GM21825 (cell line): ENCODE measurements at regions not wholly inside any gene's neighbourhood (a gene's known extent, or its start where the extent isn't known, plus 50 kb on each side); places are given as distances from the start of the nearest gene placed in this dataset.
A peak's percentile ranks its signal among the peaks of the same experiment; 100 is the strongest.
"Not testable (repeated sequence)": the region's sequence is repeated elsewhere in the genome, so short reads cannot be mapped to it uniquely, and the experiment has no call there.

ENCODE experiments used
- ATAC-seq: cut with Tn5 transposase; IDR thresholded peaks from one replicate; pipeline ENCODE4 v1.9.1; 2021; ENCODE audit warnings: mild to moderate bottlenecking, moderate library complexity; ENCODE audit not compliant: unreplicated experiment

DNA sequence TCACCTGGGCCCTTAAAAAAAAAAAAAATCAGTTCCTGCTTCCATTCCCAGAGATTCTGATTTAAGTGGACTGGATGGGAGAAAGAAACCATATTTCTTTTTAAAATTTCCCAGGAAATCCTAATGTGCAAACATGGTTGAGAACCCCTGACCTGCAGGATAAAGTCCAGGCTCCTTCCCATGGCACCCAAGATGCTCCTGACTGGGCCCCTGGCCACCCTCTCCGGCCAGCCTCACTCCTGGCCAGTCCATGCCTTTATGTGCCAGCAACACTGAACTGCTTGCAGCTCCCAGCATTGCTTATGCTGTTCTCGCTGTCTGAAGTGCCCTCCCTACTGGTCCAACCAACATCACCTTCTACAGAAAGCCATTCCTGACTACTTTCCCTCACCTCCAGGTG is 93.9 kb downstream of the TEX35 start:
- no peak for ATAC-seq

DNA sequence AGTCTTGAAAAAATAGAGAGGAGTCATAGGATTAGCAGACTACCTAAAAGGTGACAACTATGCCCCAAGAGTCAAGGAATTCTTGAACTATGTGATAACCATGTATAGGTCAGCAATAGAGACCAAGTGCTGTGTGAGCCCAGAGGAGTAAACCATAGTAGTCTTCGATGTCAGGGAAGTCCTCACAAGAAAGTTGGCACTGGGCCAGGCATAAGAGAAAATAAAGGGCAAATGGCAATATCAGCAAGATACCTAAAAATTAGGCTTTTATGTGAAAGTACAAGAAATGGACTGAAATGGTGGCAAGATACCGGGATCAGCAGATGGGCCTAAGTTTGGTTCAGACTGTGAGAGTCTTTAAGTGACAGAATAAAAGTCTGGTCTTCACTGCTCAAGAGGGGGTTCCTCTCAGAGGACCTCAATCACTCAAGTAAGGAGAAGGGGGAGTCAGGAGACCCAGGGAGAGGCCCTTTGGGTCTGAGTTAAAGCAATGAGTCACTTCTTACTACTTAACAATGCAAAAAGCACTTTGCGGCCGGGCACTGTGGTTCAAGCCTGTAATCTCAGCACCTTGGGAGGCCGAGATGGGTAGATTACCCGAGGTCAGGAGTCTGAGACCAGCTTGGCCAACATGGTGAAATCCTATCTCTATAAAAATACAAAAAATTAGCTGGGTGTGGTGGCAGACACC is 95.0 kb downstream of the TEX35 start:
- ATAC-seq = peak; percentile 62

DNA sequence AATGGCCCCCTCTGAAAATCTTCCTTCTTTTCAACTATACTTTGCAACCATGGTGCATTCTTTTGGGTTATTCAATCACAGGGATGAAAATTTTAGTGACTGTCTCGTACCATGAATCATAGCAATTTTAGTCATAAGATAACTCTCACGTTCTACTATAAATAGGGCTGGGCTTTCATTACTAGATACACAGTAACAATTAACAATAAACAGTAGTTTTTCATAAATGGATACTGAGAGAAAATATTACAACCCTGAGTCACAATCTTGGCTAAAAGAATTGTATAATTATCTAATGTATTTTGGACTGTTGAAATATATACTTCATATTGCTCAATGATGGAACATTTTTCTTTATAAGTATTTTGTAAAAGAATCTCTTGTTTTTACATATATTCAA is 96.1 kb downstream of the TEX35 start:
- no peak for ATAC-seq

DNA sequence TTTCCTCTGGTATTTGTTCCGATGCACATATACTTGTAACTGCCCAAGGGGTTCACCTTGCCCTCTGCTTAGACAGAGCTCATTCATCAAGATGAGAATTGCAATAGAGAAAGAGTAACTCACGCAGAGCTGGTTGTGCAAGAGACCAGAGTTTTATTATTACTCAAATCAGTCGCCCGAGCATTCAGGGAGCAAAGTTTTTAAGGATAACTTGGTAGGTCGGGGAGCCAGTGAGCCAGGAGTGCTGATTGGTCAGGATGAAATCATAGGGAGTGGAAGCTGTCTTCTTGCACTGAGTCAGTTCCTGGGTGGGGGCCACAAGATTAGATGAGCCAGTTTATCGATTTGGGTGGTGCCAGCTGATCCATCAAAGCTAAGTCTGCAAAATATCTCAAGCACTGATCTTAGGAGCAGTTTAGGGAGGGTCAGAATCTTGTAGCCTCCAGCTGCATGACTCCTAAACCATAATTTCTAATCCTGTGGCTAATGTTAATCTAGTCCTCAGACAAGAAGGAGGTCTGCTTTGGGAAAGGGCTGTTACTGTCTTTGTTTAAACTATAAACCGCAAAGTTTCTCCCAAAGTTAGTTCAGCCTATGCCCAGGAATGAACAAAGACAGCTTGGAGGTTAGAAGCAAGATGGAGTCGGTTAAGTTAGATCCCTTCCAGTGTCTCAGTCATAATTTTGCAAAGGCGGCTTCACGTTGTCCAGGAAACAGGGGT is 97.9 kb downstream of the TEX35 start:
- not testable (repeated sequence) for ATAC-seq

DNA sequence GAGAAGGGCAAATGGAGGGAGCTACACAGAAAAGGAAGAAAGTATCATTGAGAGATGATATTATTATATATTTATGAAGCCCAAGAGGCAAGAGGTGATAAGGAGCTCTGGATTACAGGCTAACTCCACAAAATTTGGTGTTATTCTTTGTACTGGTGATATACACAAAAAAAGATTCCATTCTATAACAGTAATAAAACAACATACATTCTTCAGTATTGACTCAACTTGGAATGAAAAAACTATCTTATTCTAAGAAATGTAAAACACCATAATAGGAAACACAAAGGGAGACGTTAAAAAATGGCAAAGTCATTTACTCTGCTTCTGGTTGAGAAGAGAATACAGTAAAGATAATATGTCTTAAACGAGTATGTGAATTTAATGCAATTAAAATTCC is 99.4 kb downstream of the TEX35 start:
- no peak for ATAC-seq

DNA sequence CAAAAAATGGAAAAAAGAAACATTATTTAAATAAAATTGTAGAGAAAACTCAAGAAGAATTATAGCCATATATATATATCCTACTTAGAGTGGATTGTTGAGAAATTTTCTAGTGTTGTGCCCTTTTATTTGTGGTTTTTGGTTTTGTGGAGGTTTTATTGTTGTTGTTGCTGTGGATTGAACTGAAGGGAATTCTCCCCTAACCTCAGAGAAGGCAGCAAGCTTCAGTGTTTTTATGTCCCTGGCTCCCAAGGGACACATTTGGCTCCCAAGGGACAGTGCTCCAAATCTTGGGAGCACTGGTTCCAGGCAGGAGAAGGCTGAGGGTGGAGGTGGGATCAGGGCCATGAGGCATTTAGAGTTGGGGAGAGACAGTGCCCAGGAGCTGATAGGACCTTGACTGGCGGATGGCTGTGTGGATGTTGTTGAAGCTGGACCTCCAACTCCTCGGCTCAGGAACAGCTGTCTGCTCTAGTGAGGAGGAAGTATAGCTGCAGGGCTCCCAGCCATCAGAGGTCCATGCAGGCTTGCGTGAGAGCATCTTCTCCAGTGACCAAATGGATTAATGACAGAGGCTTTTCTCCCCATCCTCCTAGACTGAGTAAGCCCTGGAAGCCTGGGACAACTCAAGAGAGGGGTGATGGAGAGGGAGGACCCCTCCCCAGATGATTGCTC is 100.5 kb downstream of the TEX35 start:
- ATAC-seq = no peak

DNA sequence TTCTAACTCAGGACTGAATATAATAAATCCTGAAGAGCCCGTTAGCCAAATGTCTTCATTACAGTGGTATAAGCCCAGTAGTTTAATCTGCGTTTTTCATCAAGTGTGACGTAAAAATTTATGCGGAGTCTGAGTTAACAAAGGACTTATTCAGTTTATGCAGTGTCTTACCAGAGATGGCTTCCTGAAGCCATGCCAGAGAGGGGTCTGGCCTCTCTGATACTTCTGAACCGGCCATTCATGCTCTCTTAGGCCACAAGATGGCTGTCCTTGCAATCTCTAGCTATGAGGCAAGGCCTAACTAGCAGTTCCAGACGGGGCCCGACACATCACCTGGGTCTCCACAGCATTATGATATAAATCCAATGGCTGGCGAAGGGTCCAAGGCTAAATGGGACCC is 101.4 kb downstream of the TEX35 start:
- ATAC-seq = no peak

DNA sequence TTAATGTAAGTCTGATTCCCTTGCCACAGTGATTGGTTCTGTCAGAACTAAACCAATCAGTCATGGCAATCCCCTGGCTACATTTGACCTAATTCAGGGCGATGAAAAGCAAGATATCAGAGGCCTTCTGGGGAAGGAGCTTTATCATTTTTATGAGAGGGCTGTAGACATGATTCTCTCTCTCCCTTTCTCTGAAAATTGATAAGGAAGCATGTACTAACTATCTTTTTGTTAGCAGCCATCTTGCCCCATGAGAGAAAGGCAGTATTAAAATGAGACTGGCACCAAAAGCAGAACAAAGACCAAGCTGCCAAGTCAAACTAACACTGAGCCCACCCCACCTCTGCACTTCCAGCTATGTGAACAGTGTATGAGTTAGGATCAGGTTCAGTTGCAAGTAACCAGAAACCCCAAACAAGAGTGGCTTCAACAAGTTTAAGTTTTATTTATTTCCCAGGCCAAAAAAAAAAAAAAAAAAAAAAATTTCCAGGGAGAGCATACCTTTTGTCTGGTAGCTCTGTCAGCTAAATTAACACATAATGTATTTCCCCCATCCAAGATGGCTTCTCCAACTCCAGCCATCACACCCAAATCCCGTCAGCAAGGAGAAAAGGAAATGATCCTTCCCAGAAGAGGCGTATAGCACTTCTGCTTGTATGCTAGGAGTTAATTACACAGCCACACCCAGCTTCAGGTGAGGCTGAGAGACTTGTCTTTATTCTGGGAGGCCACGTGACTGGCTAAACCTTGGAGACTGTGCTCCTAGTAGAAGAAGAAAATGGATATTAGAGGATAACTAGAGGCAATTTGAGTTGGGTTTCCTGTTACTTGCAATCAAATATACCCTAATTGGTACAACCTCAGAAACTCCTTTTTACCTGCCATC is 105.8 kb upstream of the RALGPS2 start:
- no peak for ATAC-seq

DNA sequence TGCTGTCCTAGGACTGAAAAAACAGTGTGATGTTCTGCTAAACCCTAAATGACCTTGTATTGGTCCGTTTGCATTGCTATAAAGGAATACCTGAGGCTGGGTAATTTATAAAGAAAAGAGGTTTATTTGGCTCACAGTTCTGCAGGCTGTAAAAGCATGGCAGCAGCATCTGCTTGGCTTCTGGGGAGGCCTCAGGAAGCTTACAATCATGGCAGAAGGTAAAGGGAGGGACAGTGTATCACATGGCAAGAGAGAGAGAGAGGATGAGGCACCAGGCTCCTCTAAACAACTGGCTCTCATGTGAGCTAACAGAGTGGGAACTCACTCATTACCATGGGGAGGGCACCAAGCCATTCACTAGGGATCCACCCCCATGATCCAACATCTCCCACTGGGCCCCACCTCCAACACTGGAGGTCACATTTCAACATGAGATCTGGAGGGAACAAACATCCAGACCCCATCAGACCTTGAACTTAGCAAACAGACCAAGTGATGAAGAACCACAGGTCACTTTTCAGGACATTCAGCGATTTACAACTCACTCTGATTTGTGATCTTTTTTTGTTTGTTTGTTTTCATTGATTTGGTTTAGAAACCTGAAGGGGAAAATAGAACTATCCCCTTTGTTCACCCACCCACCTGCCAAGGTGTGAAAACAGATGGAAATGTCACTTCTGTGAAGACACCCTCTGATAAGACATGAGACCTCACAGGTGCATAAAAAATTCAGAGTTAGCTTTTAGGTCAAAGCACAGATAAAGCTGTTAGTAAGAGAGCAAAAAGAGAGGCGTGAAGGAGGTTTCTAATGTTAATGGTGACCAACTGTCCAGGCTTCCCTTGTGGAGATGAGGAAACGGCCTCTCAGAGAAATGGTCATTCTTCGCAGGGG is 104.2 kb upstream of the RALGPS2 start:
- no peak for ATAC-seq

DNA sequence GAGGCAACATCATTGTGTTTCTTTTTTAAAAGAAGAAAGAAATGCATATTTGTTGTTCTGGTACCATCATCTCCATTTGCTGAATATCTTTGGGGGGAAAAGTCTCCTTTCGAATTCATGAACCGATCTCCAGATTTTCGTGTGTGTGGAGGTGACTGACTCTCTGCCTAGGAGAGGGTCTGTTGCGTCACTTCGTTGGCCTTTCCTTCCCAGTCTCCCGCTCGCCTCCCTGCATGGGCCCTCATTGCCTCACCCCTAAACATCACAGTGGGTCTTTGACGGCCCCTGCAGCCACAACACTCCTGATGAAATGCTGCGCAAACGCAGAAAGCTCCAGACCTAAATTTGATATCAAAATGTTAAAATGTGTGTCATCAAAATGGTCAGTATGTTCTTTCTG is 103.2 kb upstream of the RALGPS2 start:
- ATAC-seq = no peak

DNA sequence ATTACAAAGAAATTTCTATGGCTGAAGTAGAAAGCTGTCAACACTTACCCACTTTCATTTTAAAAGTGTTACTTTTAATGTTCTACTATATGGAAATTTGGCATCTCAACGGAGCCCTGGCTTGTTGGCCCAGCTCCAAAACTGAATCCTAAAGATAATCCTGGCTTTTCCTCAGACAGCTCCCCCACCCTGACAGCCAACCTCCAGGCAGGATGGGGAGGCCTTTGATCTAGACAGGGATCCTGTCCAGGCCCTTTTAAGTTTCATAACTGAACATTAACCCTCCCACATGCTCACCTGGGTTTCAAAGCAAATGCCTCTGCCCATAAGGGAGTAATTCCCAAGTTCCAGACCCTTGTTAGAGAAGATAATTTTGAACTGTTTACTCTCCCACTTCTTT is 99.3 kb upstream of the RALGPS2 start:
- no peak for ATAC-seq

DNA sequence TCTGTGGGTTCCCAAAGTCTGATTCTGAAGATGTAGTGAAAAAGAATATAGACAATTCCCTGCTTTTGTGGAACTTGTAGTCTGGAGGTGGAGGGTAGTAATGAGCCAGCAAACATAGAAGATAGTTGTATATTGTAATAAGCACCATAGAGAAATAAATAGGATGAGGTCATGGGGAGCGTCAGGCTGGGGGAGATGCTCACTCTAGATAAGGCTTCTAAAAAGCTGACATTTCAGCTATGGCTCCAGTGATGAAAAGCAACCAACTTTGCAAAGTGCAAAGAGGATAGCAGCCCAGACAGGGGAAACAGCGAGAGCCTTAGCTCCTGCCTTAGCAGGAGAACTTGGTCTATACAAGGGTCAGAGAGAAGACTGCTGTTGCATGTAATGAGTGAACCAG is 98.0 kb upstream of the RALGPS2 start:
- ATAC-seq = no peak

DNA sequence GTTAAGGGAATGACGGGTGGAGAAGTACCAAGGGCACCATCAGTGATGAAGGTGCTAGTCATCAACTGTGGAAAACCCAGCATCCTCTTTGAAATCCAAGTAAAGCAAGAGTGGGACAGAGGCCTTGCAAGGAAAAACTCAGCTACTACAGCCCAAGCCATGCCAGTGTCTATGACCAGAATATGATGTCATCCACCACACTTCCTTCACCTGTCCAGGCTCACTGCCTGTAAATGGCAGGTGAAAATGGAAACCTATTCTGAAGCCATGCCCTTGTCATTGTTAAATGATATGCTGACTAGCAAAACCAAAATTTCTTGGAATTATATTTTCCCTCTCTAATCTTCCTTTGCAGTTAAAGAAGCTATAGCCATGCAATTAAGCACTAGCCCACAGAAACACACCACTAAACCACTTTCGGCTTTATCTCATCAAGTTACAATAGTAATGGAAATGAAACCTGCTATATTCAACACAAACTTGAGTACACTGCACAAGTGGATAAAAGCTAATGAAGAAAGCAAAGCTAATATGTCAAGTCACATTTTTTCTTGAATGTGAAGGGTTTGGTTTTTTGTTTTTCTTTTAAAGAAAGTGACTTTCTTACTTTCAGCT is 96.3 kb upstream of the RALGPS2 start:
- ATAC-seq = no peak

DNA sequence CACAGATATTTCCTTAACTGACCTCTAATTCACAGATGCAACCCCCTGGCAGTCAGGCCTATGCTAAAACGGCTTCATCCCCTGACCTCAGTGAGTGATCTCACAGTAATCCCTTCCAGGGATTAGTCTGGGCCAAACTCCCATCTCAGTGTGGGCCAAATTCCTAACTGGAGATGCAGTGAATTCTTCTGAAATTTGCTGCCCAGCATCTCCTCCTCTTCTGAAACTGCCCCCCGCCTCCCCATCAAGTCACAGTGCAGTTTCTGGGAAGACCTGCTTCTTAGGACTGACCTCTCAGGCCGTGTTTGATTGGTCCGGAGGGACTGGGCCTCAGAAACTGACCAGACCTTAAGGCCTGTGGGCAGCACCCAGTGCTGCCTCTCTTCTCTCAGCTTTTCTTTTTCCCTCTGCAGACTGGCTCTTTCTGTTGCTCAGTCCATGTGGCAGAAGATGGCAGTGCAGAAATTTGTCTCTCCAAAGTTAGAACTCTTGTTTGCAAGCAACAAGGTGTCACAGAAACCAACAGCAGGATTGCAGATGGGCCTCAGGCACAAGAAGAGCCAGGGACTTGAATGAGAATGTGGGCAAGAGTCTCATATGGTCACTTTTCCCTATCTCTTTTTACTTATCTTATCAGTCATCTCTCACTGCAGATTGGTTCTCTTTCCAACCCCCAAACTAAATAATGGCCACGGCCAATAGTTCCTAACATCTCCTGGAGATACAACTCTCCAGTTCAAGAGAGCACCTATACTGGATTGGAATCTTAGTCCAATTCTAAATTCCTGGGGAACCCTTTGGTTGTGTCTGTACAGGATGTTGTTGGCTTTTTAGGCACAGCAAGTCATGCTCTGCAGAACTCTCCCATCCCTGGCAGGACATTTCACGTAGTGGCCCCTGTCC is 95.5 kb upstream of the RALGPS2 start:
- no peak for ATAC-seq

DNA sequence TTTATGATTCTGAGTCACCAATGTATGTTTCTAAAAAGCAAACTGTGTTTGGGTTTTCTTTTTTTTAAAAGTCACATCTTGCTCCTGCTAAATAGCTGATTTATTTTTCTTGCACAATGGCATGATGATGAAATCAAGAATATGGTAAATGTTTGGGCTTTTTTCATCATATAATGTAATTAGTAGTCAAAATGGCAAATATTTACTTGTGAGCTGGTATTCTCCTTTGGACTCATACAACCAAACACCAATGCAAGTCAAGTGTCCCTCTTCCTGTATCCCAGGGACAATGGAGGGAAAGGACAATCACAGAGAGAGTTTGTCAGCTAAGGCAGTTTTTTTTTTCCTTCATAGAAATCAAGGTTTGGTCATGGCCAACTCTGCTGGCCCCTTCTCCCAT is 94.6 kb upstream of the RALGPS2 start:
- ATAC-seq = no peak

DNA sequence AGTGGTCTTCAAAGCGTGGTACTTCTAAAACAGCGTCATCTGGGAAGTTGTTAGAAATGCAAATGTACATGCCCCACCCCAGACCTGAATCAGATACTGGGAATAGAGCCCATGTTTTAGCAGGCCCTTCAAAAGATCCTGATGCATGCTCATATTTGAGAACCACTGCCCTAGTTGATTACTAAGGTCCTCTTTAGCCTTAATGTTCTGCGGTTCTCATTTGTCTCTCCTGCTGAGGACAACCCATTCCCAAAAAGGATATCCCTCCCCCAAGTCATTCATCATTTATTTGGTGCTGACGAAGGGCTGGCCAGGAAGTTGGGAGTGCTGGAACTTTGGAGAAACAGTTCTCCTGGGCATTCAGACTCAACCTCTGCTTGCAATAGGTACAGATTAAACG is 92.4 kb upstream of the RALGPS2 start:
- no peak for ATAC-seq

DNA sequence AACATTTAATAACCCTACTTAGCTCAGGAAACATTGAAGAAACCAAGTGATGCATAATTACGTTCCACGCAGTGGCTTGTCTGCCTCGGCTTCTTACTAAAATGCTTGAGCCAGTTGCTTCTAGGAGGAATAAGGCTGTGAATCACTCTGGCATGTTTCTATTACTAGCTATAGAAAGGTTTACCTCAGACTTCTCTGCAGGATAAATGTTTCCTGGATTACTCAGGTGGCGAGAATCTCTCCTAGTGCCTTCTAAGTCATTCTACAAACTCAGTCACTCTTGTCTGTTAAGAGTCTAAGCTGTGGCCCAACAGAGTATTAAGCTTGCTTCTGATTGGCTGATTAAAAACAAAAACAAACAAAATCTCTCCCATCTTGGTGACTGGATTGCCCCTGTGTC is 92.0 kb upstream of the RALGPS2 start:
- ATAC-seq = no peak

DNA sequence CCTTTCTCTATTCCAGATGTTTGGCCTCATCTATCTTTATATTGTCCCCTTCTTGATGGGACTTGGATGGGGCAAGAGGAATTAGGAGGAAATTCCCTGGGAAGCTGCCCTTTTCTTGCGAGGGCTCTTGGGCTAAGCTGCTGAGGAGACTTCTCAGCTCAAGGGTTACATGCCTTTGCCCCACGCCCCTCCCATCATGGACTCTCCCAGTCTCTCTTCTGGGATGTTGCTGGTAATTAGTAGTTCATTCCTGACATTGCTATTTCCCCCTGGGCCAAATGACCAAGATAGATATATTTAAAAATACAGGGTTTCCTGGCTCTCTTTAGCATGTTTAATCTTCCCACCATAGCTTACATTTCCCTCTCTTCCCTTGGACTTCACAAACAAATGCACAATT is 90.6 kb upstream of the RALGPS2 start:
- ATAC-seq = no peak

DNA sequence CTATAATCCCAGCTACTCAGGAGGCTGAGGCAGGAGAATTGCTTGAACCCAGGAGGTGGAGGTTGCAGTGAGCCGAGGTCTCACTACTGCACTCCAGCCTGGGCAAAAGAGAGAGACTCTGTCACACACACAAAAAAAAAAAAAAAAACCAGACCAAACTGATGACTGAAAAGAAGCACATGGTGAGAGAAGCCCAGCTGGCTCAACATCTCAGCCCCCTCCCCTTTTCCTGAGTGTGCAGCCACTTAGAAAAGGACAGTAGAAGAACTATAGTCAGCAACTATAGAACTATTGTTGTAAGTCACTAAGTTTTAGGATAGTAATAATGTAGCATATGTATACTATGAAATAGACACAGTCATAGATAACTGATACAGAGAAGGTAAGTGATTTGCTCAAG is 87.2 kb upstream of the RALGPS2 start:
- no peak for ATAC-seq
